DLD1 (cell line): ENCODE measurements at regions not wholly inside any gene's neighbourhood (a gene's known extent, or its start where the extent isn't known, plus 50 kb on each side); places are given as distances from the start of the nearest gene placed in this dataset.
"Not testable (repeated sequence)": the region's sequence is repeated elsewhere in the genome, so short reads cannot be mapped to it uniquely, and the experiment has no call there.

Source experiments
- in situ Hi-C: cut with HindIII; loops from 2 replicates; pipeline ENCODE4 v1.10.0; 2017; ENCODE audit warnings: low sequenced_read_pairs

DNA sequence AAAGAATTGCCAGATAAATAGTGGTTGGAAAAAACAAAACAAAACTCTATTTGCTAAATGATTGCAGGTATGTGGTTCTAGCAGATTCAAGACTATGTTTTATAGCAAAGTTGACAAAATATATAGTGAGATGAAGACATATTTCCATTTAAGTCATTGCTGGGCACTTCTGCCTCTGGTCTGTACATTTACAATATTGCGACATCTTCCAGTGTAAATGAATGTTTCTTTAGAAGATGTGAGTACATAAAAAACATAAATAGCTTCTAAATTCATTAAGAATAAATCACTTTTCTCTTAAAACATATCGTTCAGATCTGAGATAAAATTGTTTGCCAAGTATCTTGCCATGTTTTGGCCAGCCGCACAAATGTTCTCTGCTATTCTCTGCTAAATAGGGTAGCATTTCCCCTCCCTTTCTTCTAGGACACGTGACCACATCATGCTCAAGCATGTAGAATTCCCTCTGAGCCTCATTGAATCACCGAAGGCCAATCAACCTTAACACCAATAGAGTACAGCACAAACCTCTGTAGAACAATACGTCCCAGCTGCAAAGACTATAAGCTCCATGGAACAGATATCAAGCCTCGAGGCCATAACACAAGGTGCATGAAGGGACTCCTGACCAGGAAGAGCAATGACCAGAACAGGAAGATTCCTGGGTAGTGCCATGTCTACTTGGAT lies 1173.3 kb downstream of the GATA3 start:
- in situ Hi-C loops: no loop called here

DNA sequence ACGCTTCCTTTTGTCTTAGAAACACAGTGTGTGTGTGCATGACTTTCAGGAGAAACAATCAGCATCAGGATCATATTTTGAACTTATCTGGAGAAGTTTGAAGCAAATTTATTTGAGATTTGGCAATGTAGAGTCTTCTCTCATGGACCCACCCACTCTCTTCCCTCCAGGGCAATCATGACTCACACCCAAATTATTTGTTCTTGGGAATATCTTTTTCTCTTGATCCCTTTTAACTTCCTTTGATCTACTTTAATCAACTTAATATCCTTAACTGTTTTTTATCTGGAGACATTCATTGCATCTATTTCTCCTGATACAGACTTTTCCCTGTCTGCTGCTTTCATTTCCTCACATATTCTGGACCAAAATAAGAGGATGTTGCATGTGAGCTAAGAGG lies 1174.3 kb downstream of the GATA3 start:
- in situ Hi-C loops: no loop called here

DNA sequence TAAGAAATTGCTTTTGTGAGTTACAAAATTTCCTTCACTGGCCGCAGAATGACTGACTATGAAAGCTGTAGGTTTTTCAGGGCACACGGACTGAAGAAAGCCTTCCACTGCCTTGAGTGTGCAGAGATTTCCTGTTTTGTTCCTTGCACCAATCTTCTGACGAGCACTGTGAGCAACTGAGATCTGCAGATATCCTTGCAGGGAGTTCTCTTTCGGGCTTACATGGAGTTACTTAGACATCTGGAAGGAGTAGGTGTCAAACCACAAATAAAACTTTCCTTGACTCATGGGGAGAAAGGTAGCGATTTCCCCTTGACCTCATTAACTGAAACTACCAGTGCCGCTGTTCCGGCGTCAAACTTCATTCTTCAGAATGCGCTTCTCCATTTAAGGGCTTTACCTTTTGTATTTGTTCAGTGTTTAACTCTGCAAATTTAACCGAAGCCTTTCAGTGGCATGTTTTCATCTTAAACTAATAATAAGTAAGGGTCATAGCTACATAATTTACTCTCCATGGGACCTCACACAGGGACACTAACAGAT lies 1175.3 kb downstream of the GATA3 start:
- in situ Hi-C loops: no loop called here

DNA sequence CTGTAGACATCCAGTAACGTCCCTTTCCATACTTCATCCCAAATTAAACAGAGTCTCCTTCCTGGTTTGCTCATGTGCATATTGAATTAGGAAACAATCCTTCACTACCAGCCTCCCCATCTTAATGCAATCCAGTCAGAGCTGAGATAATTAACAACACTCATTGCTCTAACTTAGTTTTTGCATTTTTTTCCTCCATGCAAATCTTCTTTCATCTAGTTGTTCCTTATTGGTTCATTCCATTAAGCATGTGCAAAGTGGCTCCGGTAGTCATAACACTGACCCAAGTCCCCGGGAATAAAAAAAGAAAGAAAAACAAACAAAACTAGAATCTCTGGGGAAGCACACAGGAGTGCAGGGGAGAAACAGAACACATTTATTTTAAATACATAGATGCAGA lies 1176.1 kb downstream of the GATA3 start:
- in situ Hi-C loops: no loop called here

DNA sequence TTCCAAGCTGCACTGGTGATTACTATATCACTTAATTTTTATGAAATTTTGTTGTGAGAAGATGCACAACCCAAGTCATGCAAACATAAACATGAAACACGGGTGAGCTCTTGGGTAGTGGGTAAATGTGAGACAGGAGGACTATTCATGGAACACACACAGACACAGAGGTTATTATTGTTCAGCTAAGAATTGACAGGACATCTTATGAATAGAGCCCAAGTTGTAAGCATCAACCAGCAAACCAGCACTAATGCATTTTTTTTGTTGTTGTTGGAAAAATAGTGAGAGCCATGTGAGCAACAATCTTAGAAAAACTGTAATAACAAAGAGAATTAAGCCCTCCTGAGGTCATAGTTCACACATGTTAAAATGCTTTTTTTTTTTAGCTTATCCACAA lies 1179.7 kb downstream of the GATA3 start:
- in situ Hi-C loops: no loop called here

DNA sequence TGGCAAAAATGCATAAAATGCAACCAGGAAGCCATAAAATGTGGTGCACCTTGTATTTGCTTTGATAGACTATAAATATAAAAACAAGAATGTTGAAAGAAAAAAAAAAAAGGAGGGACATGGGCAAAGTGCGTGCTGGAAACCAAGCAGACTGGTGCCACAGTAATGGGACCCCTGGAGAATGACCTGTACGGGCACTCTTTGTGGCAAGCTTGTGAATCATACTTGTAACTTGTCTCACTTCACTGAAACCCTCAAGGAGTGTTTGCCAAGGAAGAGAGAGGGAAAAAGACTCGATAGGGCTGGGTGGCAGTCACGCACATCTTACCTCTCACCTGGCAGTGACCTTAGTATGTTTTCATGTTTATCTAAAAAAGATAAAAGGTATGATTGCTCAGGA lies 1183.6 kb downstream of the GATA3 start:
- in situ Hi-C loops: no loop called here

DNA sequence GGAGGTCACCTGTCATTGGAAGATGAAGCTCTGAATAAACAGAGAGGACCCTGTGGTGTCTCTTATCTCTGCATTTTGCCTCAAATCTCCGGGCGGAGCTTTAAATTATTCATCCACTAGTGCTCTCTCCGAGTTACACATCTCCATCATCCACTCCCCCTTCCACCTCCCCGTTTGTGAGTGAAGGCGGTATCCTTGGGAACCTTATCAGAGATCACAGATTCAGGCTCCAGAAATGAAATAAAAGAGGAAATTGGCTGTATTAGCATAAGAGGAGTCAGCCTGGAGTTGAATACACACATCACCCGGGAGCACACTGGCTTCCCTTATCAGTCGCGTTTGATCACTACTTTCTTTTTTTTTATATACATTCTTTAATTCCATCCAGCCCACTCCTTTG lies 1184.8 kb downstream of the GATA3 start:
- in situ Hi-C loops: no loop called here

DNA sequence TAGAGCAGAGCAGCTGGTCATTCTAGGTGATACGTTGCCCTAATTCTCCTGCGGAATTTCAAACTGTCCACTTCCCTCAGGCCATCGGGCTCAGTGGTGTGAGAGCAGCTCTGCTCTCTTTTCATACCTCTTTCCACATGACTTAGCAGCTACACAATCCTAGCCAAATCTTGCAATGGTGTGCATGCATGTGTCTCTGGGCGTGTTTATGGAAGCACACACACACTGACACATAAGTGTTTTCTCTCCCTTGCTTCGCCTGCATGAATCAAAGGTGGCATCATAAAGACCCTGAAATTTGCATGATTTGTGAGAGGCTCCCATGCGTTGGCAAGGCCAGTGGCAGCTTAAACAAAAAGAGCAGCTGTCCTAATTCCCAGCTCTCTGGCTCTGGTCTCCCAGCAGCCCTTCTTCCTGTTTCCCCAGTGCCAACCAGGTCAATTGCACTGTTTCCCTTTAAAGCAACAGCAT lies 1189.5 kb downstream of the GATA3 start:
- in situ Hi-C loops: no loop called here

DNA sequence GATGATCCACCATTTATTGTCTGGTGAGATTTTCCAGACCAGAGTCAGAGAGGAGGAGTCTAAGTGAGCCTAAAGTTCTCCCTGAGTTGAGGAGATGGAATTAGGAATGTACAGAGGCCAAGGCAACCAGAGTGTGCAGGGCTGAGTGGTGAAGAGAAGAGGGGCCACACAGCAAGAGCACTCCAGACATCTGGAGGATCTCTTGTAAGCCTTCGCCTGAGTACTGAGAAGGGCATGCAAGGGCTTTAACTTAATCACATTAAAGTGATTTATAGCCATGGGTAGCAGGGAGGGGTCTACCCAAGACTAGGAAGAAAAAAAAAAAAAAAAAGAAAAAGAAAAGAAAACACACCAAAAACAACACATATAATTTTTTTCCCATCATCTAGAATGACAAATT lies 1190.4 kb downstream of the GATA3 start:
- in situ Hi-C loops: no loop called here

DNA sequence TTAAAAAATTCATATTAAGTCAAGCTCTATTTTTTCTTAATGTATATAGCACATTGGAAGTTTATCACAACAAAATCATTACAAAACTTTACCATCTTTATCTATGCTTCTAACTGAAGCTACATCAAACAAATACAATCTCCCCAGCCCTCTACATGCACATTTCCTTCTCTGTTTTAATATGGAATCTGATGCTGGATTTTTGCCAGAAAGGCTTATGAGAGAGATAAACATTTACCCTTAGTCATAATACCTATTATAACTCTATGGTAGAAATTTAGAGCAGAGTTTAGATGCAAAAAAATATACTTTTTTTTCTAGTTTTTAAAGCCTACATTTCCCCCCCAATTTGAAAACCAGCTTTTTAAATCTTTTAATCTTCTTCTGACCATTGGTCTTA lies 1198.6 kb downstream of the GATA3 start:
- in situ Hi-C loops: no loop called here

DNA sequence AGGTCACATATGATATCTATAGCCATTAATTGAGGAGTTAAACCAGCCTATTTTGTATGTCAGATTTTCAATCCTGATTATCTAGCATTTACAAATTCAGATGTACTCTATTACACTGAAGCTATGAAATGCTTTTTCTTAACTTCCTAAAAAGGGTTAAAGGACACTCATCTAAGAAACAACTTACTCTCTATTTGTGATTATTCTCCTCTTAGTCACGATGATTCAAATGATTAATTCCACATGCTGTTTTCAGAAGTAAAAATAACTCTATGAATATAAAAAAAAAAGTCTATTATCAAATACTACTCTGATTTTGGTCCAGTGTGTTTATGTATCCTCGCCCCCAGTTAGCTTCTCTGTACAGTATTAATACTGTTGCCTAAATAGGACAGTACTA lies 1199.9 kb downstream of the GATA3 start:
- in situ Hi-C loops: no loop called here

DNA sequence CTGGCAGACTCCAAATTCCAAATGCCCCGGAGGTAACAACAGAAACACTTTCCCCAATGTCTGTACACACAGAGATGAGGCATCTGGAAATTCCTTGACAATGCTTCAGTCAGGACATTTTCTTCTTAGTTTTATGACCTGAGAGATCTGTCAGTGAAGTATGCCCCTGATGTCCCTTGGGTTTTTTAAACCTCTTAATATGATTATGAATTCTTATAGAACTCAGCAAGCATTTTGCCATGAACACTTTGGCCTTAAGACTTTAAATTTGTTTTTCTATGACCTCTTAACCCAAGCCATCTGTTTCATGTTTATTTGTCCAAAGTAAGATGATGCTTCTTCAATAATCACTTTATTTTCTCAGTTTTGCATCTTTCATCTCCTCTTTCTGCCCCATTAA lies 1206.2 kb downstream of the GATA3 start:
- in situ Hi-C loops: no loop called here

DNA sequence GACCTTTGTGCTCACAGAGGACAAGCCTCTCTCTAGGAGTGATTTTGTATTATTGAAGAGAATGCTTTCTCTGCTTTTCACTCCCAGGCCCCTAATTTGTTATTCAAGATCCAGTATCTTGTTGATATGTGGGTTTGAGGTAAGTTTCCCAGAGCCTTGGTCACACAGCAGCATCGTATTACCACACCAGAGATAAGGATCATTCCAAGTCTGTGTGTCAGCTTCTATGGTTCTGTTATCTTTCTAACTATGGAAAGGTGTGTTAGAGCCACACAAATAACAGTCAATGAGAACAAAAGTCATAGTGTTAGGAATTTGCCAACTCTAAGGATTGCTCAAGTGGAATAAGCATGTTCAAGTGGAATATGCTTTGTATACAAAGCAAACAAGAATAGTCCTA lies 1208.3 kb downstream of the GATA3 start:
- in situ Hi-C loops: no loop called here

DNA sequence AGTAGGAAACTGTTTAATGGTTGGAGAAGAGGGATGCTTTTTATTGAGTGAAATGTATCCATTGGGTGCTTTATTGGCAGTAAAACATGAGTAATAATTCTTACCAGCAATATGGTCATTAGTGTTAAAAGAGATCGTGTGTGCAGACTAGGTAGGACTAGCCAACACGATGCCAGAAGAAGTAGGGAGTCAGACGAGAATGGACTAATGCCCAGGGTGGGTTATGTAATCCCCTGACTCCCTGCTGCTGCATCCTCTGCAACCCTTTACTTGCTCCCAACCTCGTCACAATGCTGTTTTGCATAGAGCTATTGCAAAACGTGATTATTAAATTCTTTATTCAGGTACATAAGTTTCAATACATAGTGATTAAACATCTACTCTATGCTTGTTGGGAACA lies 1213.7 kb downstream of the GATA3 start:
- in situ Hi-C loops: no loop called here

DNA sequence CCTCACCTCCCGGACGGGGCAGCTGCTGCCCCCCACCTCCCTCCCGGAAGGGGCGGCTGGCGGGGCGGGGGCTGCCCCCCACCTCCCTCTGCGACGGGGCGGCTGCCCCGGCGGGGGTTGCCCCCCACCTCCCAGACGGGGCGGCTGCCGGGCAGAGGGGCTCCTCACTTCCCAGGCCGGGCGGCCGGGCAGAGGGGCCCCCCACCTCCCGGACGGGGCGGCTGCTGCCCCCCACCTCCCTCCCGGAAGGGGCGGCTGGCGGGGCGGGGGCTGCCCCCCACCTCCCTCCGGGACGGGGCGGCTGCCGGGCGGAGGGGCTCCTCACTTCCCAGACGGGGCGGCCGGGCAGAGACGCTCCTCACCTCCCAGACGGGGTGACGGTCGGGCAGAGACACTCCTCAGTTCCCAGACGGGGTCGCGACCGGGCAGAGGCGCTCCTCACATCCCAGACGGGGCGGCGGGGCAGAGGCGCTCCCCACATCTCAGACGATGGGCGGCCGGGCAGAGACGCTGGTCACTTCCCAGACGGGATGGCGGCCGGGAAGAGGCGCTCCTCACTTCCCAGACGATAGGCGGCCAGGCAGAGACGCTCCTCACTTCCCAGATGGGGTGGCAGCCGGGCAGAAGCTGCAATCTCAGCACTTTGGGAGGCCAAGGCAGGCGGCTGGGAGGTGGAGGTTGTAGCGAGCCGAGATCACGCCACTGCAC lies 1218.8 kb downstream of the GATA3 start:
- in situ Hi-C loops: not testable (repeated sequence)

DNA sequence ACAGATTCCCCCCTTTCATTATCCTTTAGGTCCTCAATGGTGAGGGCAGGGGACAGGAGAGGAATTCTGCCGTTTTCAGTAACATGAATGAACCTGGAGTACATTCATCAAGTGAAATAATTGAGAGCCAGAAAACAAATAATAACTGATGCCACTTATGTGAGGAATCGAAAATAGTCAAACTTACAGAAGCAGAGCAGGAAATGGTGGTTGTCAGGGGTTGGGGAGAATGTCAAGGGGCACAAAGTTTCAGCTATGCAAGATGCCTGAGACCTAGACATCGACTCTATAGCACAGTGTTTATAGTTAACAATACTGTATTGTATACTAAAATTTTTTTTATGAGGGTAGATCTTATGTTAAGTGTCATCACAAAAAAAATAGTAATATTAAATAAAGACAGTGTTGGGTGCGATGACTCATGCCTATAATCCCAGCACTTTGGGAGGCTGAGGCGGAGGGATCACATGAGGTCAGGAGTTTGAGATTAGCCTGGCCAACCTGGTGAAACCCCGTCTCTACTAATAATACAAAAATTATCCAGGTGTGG lies 1219.8 kb downstream of the GATA3 start:
- in situ Hi-C loops: no loop called here

DNA sequence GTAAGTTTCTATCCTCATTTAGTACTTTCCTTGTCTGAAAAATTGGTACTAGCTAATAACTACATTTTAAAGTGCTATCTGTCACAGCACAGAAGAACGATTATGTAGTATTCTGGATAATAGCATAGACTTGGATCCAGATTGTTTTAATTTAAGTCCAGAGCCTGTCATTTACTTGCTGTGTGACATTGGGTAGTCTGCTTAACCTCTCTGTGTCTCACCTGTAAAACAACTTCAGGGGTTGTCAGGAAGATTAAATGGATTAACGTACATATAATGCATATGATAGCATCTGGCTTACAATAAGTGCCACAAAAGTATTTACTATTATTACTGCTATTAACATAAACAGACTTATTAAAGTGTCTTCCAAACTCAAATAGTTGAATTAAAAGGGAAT lies 1221.4 kb downstream of the GATA3 start:
- in situ Hi-C loops: no loop called here

DNA sequence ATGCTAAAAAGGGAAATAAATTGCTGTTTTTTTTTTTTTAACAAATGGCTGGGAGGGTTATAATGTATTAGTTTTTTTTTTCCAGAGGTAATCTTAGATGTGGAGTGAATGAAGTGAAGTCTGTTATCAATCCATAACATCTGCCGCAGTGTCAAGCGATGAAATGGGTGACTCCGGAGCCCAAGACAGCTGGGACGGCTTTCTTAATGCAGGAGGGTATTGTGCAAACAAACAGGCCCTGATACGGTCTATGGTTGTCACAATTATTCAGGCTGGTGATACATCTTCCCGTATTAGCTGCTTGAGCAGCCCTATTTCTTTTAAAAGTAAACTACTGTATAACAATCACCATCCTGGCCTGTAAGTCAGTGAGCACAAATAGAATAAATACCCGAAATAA lies 1231.2 kb downstream of the GATA3 start:
- in situ Hi-C loops: no loop called here

DNA sequence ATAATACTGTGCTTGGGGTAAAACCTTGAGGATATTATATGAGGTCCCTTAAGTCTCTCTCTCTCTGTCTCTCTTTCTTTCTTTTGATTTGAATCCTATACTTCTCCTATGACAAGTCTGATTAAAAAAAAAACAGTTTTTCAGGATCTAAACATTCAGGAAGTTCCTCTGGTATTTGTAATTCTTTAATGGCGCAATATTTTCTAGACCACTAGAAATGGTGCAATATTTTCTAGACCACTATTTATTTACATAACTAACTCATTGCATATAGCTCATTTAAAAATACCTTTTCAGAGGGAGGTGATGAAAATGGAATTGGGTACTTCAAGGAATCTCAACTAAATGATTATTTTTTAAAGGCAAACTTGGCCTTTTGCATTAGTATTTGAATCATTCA lies 1235.3 kb downstream of the GATA3 start:
- in situ Hi-C loops: no loop called here

DNA sequence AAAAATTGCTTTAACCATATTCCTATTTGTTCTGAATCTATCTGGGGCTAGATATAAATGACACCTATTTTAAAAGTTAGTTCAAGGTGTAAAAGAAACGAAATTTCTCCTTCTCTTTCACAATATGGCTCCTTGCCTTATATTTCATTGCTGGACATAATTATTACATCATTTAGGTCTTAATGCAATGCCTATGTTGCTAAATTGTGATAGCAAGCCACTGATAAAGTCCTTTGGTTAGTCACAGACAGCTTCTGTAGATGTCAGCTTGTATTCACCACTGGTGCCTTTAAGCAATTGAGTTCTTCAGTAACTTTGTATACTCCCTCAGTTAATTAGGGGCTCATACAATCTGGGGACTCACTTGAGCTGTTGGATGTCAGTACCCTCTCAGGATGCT lies 1236.6 kb downstream of the GATA3 start:
- in situ Hi-C loops: no loop called here

DNA sequence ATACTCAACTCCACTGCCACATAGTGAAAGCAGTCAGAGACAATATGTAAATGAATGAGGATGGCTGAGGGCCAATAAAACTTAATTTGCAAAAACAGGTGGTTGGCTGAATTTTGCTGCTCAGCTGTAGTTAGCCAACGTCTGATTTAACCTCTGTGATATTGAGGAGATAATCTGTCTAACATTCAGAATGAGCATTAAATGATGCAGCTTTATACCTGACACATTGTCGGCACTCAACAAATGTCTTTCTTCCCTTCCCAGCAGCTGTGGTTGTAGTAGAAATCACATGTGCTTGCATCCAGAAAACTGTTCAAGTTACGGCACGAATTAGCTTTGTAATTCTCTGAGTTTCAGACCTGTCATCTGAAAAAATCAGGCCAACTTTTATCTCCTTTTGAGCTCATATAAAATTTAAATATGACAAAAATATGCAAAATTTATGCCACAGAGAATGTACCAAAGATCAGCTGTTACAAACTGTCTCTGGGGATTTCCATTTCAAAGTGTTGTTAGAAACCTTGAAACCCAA lies 1239.7 kb downstream of the GATA3 start:
- in situ Hi-C loops: no loop called here

DNA sequence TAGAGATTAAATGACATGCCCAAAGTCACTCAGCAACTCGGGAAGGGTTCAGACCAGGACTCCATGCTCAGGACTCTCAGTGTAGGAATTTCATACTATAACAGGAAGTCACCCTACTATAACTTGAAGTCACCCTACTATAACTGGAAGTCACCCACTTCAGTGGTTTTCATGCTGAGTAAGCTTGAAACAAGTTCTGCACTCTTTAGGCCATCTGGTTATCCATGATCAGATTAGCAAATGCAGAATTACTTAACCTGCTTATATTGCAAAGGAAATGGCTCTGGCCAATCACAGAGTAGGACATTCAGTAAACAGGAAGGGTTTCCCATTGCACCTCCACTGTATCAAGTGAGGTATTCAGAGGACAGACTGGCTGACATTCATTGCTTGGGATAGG lies 1240.4 kb downstream of the GATA3 start:
- in situ Hi-C loops: no loop called here
